NB4 (cell line): ENCODE measurements at regions not wholly inside any gene's neighbourhood (a gene's known extent, or its start where the extent isn't known, plus 50 kb on each side); places are given as distances from the start of the nearest gene placed in this dataset.
"Not testable (repeated sequence)": the region's sequence is repeated elsewhere in the genome, so short reads cannot be mapped to it uniquely, and the experiment has no call there.

Experiments
- DNase-seq: peaks from one replicate; pipeline ENCODE4 v3.0.0; 2010; ENCODE audit warnings: low read depth
- H3K4me3 ChIP-seq: one replicate; pipeline ENCODE4 v1.5.1; 2011; ENCODE audit warnings: mild to moderate bottlenecking, low read depth, low read length, moderate library complexity

DNA sequence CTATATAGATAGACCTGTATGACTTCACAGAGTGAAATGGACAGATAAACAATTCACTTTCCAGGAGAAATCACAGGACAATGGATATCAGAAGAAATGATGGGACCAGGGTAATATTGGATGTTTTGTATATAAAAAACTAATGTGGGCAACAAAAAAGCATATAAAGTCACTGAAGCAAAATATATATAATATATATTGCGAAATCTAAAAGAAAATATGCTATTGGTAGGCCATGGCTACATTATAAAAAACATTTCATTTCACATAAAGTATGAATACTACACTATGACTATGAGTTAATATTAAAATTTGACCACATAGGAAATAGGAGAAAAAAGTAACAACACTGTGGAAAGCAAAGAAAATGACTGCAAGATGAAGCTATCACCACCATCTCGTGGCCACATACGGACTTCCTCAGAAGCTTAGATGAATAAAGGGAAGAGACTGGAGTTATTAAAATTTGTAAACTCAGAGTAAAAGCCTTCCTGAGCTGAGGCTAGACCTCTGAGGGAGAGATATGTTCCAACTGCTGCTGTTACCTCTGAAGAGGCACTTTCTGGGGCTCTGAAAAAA lies 115.8 kb downstream of the SYT15B start:
- not testable (repeated sequence) for H3K4me3 ChIP-seq
- DNase-seq = peak; percentile 22

- not testable (repeated sequence) for DNase-seq, H3K4me3 ChIP-seq
Measured at GRCh38 chr10:47646686-47647273, 116.6 kb downstream of the SYT15B start.

DNA sequence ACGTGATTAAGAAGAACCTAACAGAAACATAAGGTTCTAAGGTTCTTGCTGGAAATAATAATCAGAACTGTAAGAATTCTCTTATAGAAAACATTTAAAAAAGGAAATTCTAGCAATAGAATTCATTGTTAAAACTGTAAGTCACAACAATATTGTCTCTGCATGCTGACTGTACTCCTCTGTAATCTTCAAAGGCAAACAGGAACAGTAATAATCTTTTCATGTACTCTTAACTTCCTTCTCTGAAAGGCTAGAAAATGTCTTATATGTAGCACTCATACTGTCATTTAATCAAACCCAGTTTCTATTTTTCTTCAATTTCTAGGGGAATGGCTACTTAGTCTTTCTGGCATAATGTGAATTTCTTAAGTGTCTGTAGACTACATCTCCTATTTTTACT lies 103.5 kb upstream of the AGAP9 start:
- DNase-seq, H3K4me3 ChIP-seq: not testable (repeated sequence)

GRCh38 chr10:47622719-47623118 lies 99.3 kb upstream of the AGAP9 start:
- DNase-seq, H3K4me3 ChIP-seq: not testable (repeated sequence)

DNA sequence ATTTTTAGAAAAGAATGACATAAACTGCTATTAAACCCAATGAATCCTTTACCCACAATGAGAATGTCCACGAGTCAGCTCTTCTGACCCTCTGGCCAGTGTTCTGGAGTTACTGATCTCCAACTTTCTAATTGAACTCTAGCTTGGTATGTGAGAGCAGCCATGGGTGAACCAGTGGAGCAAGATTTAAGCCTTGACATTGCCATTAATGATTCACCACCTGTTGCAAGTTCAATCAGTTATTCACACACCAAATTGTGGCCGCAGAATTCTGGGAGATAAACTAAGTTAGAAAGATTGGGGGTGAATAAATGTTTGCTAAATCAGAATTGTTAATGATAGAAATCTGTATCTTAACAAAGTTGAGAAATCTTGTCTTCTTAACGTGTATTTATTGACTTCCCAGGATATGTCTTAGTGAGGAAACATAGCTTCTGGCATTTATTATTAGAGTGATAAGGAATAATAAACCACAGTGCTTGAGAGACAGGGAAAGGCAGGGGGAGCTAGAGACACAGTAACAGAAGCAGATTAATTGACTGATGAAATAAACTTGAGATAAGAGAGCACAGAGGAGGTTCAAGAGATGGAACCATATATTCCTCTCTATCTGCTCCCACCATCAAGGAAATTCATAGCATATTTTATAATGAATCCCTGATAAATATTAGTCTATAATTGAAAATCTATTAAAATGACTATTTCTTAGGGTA lies 96.0 kb upstream of the AGAP9 start:
- not testable (repeated sequence) for H3K4me3 ChIP-seq
- DNase-seq = peak; percentile 9

GRCh38 chr10:47609311-47609710 lies 85.9 kb upstream of the AGAP9 start:
- DNase-seq, H3K4me3 ChIP-seq: not testable (repeated sequence)

GRCh38 chr10:47605791-47606773 lies 82.6 kb upstream of the AGAP9 start:
- not testable (repeated sequence) for H3K4me3 ChIP-seq, DNase-seq

GRCh38 chr10:47600604-47601003 lies 77.2 kb upstream of the AGAP9 start:
- H3K4me3 ChIP-seq, DNase-seq: not testable (repeated sequence)

GRCh38 chr10:47600127-47600526 lies 76.7 kb upstream of the AGAP9 start:
- DNase-seq, H3K4me3 ChIP-seq: not testable (repeated sequence)

GRCh38 chr10:47599657-47600056 lies 76.2 kb upstream of the AGAP9 start:
- not testable (repeated sequence) for H3K4me3 ChIP-seq, DNase-seq

DNA sequence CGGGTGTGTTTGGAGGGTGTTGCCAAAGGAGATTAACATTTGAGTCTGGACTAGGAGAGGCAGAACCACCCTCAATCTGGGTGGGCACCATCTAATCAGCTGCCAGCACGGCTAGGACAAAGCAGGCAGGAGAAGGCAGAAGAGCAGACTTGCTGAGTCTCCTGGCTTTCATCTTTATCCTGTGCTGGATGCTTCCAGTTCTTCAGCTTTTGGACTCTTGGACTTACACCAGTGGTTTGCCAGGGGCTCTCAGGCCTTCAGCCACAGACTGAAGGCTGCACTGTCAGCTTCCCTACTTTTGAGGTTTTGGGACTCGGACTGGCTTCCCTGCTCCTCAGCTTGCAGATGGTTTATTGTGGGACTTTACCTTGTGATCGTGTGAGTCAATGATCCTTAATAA lies 70.4 kb upstream of the AGAP9 start:
- not testable (repeated sequence) for DNase-seq, H3K4me3 ChIP-seq

DNA sequence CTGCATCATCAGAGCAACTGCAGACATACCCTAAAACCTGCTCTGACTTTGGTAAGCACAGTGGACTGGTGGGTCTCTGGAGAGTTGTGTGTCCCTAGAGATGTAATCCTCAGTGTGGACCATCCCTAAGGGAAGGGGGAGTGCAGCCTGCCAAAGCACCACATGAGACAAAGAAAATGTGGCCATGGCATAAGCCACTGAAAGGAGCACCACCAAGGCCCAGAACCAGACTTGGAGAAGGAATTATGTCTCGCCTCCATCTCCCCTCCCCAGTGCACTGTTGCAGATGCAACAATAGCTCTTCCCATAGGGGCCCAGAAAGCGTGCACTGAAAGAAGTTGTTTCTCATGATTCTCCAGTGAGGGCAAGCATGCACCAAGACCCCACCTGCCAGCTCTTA lies 69.7 kb upstream of the AGAP9 start:
- H3K4me3 ChIP-seq, DNase-seq: not testable (repeated sequence)

DNA sequence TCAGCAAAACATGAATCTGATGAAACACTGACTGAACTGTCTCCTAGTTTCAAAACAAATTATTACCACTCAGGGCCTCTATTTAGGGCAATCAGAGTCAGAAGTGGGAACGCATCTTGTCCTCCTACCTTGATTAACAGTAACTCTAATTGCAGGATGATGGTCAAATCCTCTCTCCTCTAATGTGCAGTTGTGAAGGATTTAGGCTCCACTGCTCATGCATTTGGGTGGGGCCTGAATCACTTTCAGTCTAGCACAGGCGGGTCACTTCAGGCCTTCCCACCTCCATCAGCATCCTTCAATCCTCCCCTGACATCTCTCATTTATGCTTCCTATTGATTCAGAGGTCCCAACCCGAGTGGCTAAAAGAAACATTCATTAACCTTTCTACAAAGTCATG lies 67.5 kb upstream of the AGAP9 start:
- DNase-seq, H3K4me3 ChIP-seq: not testable (repeated sequence)

DNA sequence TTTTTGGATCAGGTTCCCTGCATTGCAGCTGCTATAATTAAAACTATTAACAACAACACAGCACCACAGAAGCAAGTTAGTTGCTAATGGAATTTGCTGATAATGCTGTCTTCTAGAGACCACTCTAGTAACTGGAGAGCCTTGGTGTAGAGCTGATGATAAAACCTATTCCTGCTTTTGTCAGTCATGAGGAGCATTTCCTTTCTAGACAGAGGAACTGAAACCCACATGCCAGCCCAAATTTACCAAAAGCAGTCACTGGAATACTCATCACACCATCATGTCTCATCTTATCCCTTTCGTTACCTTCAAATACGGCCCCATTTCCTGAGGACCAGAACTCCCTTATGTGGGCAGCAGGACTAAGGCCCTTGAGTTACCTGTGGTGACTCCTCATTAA lies 67.1 kb upstream of the AGAP9 start:
- not testable (repeated sequence) for DNase-seq

GRCh38 chr10:47582051-47582450 lies 58.6 kb upstream of the AGAP9 start:
- DNase-seq, H3K4me3 ChIP-seq: not testable (repeated sequence)

More for the DNA sequence above, 67.1 kb upstream of the AGAP9 start:
- H3K4me3 ChIP-seq = not testable (repeated sequence)

- H3K4me3 ChIP-seq, DNase-seq: not testable (repeated sequence)
Measured at GRCh38 chr10:47580063-47580462, 56.6 kb upstream of the AGAP9 start.

- not testable (repeated sequence) for DNase-seq, H3K4me3 ChIP-seq
Measured at GRCh38 chr10:47578547-47578946, 55.1 kb upstream of the AGAP9 start.
